ENCODE measurements at regions not wholly inside any gene's neighbourhood (a gene's known extent, or its start where the extent isn't known, plus 50 kb on each side); places are given as distances from the start of the nearest gene placed in this dataset.

GRCh38 chr1:115194506-115194905, 105.2 kb upstream of the TSPAN2 start:
- DNase-seq (ENCODE audit: low read depth), result no peak
- TF ChIP-seq CTCF (conservative IDR thresholded peaks at IDR 0.05; ENCODE audit: low read depth, low read length), result no peak
- no peak overlapping the region for H3K4me3 ChIP-seq (ENCODE audit: low read depth, low read length)

GRCh38 chr1:115193046-115193828, 103.9 kb upstream of the TSPAN2 start:
- DNase-seq (ENCODE audit: low read depth), result no peak
- no peak overlapping the region for H3K4me3 ChIP-seq (ENCODE audit: low read depth, low read length)
- no peak for TF ChIP-seq CTCF (conservative IDR thresholded peaks at IDR 0.05; ENCODE audit: low read depth, low read length)

- no peak for TF ChIP-seq CTCF (conservative IDR thresholded peaks at IDR 0.05; ENCODE audit: low read depth, low read length)
- no peak overlapping the region for H3K4me3 ChIP-seq (ENCODE audit: low read depth, low read length)
- DNase-seq (ENCODE audit: low read depth), result peak; percentile 37
These were observed 103.0 kb upstream of the TSPAN2 start for GRCh38 chr1:115192200-115192767.

- no peak for DNase-seq (ENCODE audit: low read depth)
- TF ChIP-seq CTCF (conservative IDR thresholded peaks at IDR 0.05; ENCODE audit: low read depth, low read length), result no peak
- no peak overlapping the region for H3K4me3 ChIP-seq (ENCODE audit: low read depth, low read length)
These were observed 102.4 kb upstream of the TSPAN2 start for GRCh38 chr1:115191691-115192090.

- no peak for DNase-seq (ENCODE audit: low read depth)
- TF ChIP-seq CTCF (conservative IDR thresholded peaks at IDR 0.05; ENCODE audit: low read depth, low read length), result no peak
- H3K4me3 ChIP-seq (ENCODE audit: low read depth, low read length), result no peak overlapping the region
These were observed 101.4 kb upstream of the TSPAN2 start for GRCh38 chr1:115190540-115191170.

- peak; percentile 52 for DNase-seq (ENCODE audit: low read depth)
- H3K4me3 ChIP-seq (ENCODE audit: low read depth, low read length), result no peak overlapping the region
- TF ChIP-seq CTCF (conservative IDR thresholded peaks at IDR 0.05; ENCODE audit: low read depth, low read length), result no peak
These were observed 100.7 kb upstream of the TSPAN2 start for GRCh38 chr1:115189814-115190539.

Data from choroid plexus epithelial cell (primary cell).